A549 (cell line): ENCODE measurements at regions not wholly inside any gene's neighbourhood (a gene's known extent, or its start where the extent isn't known, plus 50 kb on each side); places are given as distances from the start of the nearest gene placed in this dataset.
A peak's percentile ranks its signal among the peaks of the same experiment; 100 is the strongest.

Experiments used
- ATAC-seq, 2 experiments: fragments of 200-7000 bp in 1 of 2; fragments of >200 bp in 1 of 2; cut with Nextera tagmentation in 1 of 2; cut with Tn5 transposase in 1 of 2; 3 replicates each; pipeline versions ENCODE4 v1.8.0 to v1.9.1; 2018 to 2020; ENCODE audit warnings: mild to moderate bottlenecking in 1 of 2, moderate library complexity in 1 of 2
- CTCF ChIA-PET: fragments of 300-600 bp; sonication (Branson Sonifier 250); formaldehyde crosslinking; extraction: SDS; loops from one replicate; lab custom pipeline; 2021; ENCODE audit warnings: antibody characterized with exemption, inconsistent platforms; lab: Yijun Ruan, JAX
- POLR2A ChIA-PET: fragments of 350-600 bp; formaldehyde crosslinking; extraction: SDS; loops from one replicate; lab custom pipeline; 2021; ENCODE audit warnings: antibody characterized with exemption, inconsistent platforms; lab: Yijun Ruan, JAX
- DNase-seq, 2 experiments: peaks; one replicate each; pipeline versions ENCODE4 v3.0.0 to v3.0.0-alpha.2; 2011 to 2016; ENCODE audit warnings: low read depth in 1 of 2, low spot score in 1 of 2
- FAIRE-seq: peaks from 2 replicates; lab custom pipeline; 2011; peaks lifted over from hg19 to GRCh38; lab: Jason Lieb, UNC
- H3K27ac ChIP-seq, 2 experiments: fragments of >200 bp; sonication (Bioruptor Twin); formaldehyde crosslinking; 3 replicates each; pipeline ENCODE4 v1.5.1; 2016 to 2017
- H3K4me1 ChIP-seq: fragments of >200 bp; sonication (Bioruptor Twin); formaldehyde crosslinking; 3 replicates; pipeline ENCODE4 v1.6.1; 2016
- H3K4me2 ChIP-seq: fragments of >200 bp; sonication (Bioruptor Twin); formaldehyde crosslinking; 3 replicates; pipeline ENCODE4 v1.6.1; 2016
- H3K4me3 ChIP-seq: fragments of >200 bp; sonication (Bioruptor Twin); formaldehyde crosslinking; 3 replicates; pipeline ENCODE4 v1.5.1; 2016
- H3K9me3 ChIP-seq: fragments of >200 bp; sonication (Bioruptor Twin); formaldehyde crosslinking; 3 replicates; pipeline ENCODE4 v1.6.1; 2016
- CBX2 ChIP-seq: fragments of 200-600 bp; sonication (generic); IDR thresholded peaks from 2 replicates; pipeline ENCODE4 v1.6.1; 2016; ENCODE audit warnings: low read depth, mild to moderate bottlenecking, borderline replicate concordance
- CBX8 ChIP-seq: fragments of 200-600 bp; sonication (generic); IDR thresholded peaks from 2 replicates; pipeline ENCODE4 v1.6.1; 2016
- CEBPB ChIP-seq, 2 experiments: fragments of >200 bp in 1 of 2; sonication (Bioruptor Twin) in 1 of 2; formaldehyde crosslinking in 1 of 2; IDR thresholded peaks; 2 replicates each; pipeline ENCODE4 v1.6.1; 2012 to 2016
- CHD2 ChIP-seq: fragments of 150-350 bp; IDR thresholded peaks from 2 replicates; pipeline ENCODE4 v1.6.1; 2014; ENCODE audit warnings: low read length; ENCODE audit not compliant: partially characterized antibody
- EP300 ChIP-seq, 2 experiments: fragments of >200 bp; sonication (Bioruptor Twin); formaldehyde crosslinking; IDR thresholded peaks; 2 replicates in 1 of 2; 3 replicates in 1 of 2; pipeline ENCODE4 v1.6.1; 2016 to 2017
- FOSL2 ChIP-seq, 2 experiments: fragments of 450-650 bp in 1 of 2; fragments of >200 bp in 1 of 2; sonication (Bioruptor Twin) in 1 of 2; formaldehyde crosslinking; IDR thresholded peaks; 2 replicates each; pipeline versions ENCODE4 v1.5.0 to v1.6.1; 2016 to 2020; ENCODE audit warnings: mild to moderate bottlenecking in 1 of 2, moderate library complexity in 1 of 2
- JUNB ChIP-seq: fragments of >200 bp; sonication (Bioruptor Twin); formaldehyde crosslinking; IDR thresholded peaks from 2 replicates; pipeline ENCODE4 v1.6.1; 2016
- KDM5A ChIP-seq: fragments of 200-600 bp; sonication (generic); IDR thresholded peaks from 2 replicates; pipeline ENCODE4 v1.6.1; 2016; ENCODE audit warnings: antibody characterized with exemption, mild to moderate bottlenecking
- MAFK ChIP-seq: fragments of 450-650 bp; IDR thresholded peaks from 2 replicates; pipeline ENCODE4 v1.6.1; 2014; ENCODE audit not compliant: partially characterized antibody
- MAZ ChIP-seq: fragments of 150-350 bp; IDR thresholded peaks from 2 replicates; pipeline ENCODE4 v1.6.1; 2014; ENCODE audit warnings: antibody characterized with exemption, low read depth, low read length, borderline replicate concordance
- PHF8 ChIP-seq: fragments of 200-600 bp; sonication (generic); IDR thresholded peaks from 2 replicates; pipeline ENCODE4 v1.6.1; 2016; ENCODE audit warnings: low read depth, mild to moderate bottlenecking, antibody characterized with exemption, moderate library complexity, borderline replicate concordance
- POLR2A ChIP-seq: IDR thresholded peaks from 2 replicates; pipeline ENCODE4 v1.6.1; 2012; ENCODE audit warnings: mild to moderate bottlenecking, low read length
- POLR2AphosphoS2 ChIP-seq: conservative IDR thresholded peaks from 2 replicates; pipeline ENCODE4 v1.6.1; 2012; ENCODE audit warnings: low read length, improper control_type of control experiment, inconsistent platforms
- RARB ChIP-seq: fragments of 250-450 bp; sonication (Bioruptor Pico); IDR thresholded peaks from 2 replicates; pipeline ENCODE4 v1.8.0; 2021; ENCODE audit warnings: mild to moderate bottlenecking, moderate library complexity
- RCOR1 ChIP-seq: fragments of 150-350 bp; IDR thresholded peaks from 2 replicates; pipeline ENCODE4 v1.6.1; 2014; ENCODE audit warnings: antibody characterized with exemption, low read length, low read depth
- SMC3 ChIP-seq: fragments of >200 bp; sonication (Bioruptor Twin); formaldehyde crosslinking; IDR thresholded peaks from 3 replicates; pipeline ENCODE4 v1.6.1; 2018; ENCODE audit warnings: inconsistent platforms
- SREBF2 ChIP-seq: fragments of 450-650 bp; IDR thresholded peaks from 2 replicates; pipeline ENCODE4 v1.6.1; 2014; ENCODE audit warnings: mild to moderate bottlenecking, moderate library complexity
- ZC3H11A ChIP-seq: fragments of 450-650 bp; IDR thresholded peaks from 2 replicates; pipeline ENCODE4 v1.6.1; 2014; ENCODE audit warnings: antibody characterized with exemption, mild to moderate bottlenecking
- ZFP36 ChIP-seq: fragments of 450-650 bp; IDR thresholded peaks from 2 replicates; pipeline ENCODE4 v1.6.1; 2014; ENCODE audit warnings: borderline replicate concordance; ENCODE audit not compliant: partially characterized antibody
- ZSCAN20 ChIP-seq: fragments of 250-450 bp; sonication (Bioruptor Pico); IDR thresholded peaks from 2 replicates; pipeline ENCODE4 v1.8.0; 2022; ENCODE audit warnings: mild to moderate bottlenecking, moderate library complexity
- WGBS: methylation state at CpG from one replicate; pipeline ENCODE4 v1.1.6; 2017; ENCODE audit errors: missing lambda C conversion rate; 5-methylcytosine and 5-hydroxymethylcytosine counted together
- TF ChIP-seq, protein P1 (sequence below): fragments of 150-350 bp; IDR thresholded peaks from 2 replicates; pipeline ENCODE4 v1.6.1; 2014; ENCODE audit warnings: low read depth, mild to moderate bottlenecking, low read length
- TF ChIP-seq, protein P2 (sequence below): fragments of 200-600 bp; sonication (generic); IDR thresholded peaks from 2 replicates; pipeline ENCODE4 v1.6.1; 2016; ENCODE audit warnings: antibody characterized with exemption, mild to moderate bottlenecking, moderate library complexity
- TF ChIP-seq, protein P3 (sequence below): IDR thresholded peaks from 2 replicates; pipeline ENCODE4 v1.6.1; 2012

DNA sequence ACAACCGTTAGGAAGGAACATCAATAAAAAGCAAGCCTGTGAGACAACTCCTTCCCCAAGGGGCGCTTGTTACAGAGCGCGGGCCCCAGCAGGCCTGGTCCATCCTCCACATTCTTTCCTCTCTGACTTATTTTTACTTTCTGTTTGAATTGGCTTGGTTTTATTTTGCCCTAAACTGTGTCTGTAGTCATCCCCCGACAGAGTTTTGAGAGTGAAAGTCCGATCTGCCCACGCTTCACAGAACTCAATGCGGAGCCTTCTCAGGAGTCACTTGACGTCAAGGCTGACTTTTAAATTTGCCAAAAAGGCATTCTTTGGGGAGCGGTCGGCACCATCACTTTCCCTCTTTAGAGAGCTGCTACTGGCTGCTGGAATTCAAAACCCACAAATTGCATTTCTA is 150.1 kb upstream of the KLF6 start:
- Histone ChIP-seq H3K4me2 (no peak overlapping the region), H3K4me3 (no peak overlapping the region), H3K27ac (no peak overlapping the region), H3K9me3 (no peaks in the 10 kb centered on the region), H3K4me1 (no peaks in the 10 kb centered on the region)
- 90% methylated on average over 11 of the region's 11 CpGs for WGBS
- no peak for ATAC-seq
- no peak for DNase-seq
- FAIRE-seq: no peak
- POLR2A ChIA-PET: no interaction called here
- TF ChIP-seq EP300 (IDR thresholded peaks at IDR 0.05) (no peak), ZSCAN20 (CRISPR knock-in tag) (no peak), PHF8 (no peak), FOSL2 (IDR thresholded peaks at IDR 0.05) (no peak), FOSL2 (CRISPR knock-in tag; IDR thresholded peaks at IDR 0.05) (no peak), CBX2 (no peak), ZC3H11A (no peak), CHD2 (no peak), CBX8 (no peak)
- TF ChIP-seq, protein P1, sequence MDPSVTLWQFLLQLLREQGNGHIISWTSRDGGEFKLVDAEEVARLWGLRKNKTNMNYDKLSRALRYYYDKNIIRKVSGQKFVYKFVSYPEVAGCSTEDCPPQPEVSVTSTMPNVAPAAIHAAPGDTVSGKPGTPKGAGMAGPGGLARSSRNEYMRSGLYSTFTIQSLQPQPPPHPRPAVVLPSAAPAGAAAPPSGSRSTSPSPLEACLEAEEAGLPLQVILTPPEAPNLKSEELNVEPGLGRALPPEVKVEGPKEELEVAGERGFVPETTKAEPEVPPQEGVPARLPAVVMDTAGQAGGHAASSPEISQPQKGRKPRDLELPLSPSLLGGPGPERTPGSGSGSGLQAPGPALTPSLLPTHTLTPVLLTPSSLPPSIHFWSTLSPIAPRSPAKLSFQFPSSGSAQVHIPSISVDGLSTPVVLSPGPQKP: no peak
- CTCF ChIA-PET: no interaction called here

DNA sequence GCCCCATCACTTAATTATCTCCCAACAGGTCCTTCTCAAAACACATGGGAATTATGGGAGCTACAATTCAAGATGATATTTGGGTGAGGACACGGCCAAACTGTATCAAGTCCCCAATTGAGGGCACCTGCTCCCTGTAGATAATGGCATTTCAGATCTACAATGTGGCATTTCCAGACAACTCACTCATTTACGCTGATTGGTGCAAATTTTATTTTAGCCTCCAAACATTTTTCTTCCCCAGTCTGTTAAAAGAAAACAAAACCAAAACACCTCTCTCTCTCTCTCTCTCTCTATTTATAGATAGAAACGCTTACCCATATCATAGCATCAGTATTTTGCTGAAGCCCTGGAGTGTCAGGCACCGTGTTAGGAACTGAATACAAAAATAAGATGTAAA is 148.7 kb upstream of the KLF6 start:
- CTCF ChIA-PET: interaction anchor here (1.6 kb wide), 1 partner anchor 10 kb away, joined by 4 read pairs; no protein-coding TSS in a partner anchor

DNA sequence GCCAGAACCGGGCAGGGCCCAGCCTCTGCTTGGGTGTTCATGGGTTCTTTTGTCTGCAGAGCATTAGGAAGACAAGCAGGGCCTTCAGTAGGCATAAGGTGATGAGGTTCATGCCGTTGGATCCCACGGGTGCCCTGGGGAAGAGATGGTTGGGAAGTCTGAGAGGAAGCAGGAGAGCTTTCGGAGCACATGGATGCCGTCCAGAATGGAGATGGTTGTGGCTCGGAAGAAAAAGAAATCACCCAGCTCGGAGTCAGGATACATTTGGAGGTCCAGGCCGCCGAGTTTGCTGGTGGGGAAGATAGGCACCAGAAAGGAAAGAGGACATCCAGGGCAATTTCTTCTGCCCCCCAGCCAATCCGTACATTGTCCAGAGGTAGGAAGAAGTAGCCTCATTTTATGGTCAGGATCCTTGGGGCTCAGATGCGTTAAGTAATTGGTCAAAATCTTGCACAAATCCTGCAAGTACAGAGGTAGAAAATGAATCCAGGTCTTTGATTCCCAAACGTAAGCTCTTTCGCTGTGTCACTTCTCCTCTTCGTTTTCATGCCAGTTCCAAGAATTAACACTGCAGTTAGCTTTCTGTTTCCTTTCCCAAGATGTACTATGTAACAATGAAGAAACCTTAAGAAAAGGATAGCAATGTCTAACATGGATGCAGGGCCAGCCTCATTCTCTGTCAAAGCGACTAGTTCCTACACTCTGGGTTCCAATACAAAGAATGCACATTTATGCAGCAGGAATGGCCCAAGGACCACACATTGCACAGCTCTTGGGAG is 147.8 kb upstream of the KLF6 start:
- ChIA-PET CTCF (interaction anchor here (1.0 to 1.6 kb wide), 2 partner anchors 9 to 42 kb away, joined by 3 to 4 read pairs; no protein-coding TSS in a partner anchor), POLR2A (no interaction called here)
- DNase-seq (no peak), FAIRE-seq (no peak), ATAC-seq (no peak)
- TF ChIP-seq CHD2 (no peak), KDM5A (no peak), ZSCAN20 (CRISPR knock-in tag) (no peak), ZFP36 (no peak), POLR2AphosphoS2 (no peak), POLR2A (no peak), SMC3 (no peak), RCOR1 (no peak), SREBF2 (no peak), JUNB (no peak), EP300 (IDR thresholded peaks at IDR 0.05) (no peak)
- TF ChIP-seq, protein P2, sequence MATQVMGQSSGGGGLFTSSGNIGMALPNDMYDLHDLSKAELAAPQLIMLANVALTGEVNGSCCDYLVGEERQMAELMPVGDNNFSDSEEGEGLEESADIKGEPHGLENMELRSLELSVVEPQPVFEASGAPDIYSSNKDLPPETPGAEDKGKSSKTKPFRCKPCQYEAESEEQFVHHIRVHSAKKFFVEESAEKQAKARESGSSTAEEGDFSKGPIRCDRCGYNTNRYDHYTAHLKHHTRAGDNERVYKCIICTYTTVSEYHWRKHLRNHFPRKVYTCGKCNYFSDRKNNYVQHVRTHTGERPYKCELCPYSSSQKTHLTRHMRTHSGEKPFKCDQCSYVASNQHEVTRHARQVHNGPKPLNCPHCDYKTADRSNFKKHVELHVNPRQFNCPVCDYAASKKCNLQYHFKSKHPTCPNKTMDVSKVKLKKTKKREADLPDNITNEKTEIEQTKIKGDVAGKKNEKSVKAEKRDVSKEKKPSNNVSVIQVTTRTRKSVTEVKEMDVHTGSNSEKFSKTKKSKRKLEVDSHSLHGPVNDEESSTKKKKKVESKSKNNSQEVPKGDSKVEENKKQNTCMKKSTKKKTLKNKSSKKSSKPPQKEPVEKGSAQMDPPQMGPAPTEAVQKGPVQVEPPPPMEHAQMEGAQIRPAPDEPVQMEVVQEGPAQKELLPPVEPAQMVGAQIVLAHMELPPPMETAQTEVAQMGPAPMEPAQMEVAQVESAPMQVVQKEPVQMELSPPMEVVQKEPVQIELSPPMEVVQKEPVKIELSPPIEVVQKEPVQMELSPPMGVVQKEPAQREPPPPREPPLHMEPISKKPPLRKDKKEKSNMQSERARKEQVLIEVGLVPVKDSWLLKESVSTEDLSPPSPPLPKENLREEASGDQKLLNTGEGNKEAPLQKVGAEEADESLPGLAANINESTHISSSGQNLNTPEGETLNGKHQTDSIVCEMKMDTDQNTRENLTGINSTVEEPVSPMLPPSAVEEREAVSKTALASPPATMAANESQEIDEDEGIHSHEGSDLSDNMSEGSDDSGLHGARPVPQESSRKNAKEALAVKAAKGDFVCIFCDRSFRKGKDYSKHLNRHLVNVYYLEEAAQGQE: no peak
- Histone ChIP-seq H3K9me3 (no peaks in the 10 kb centered on the region), H3K4me1 (no peaks in the 10 kb centered on the region), H3K4me3 (no peak overlapping the region), H3K4me2 (no peak overlapping the region), H3K27ac (no peak overlapping the region)
- 81% methylated on average over 15 of the region's 15 CpGs for WGBS

More for the DNA sequence above, 148.7 kb upstream of the KLF6 start:
- Histone ChIP-seq H3K4me2 (no peak overlapping the region), H3K4me3 (no peak overlapping the region), H3K4me1 (no peaks in the 10 kb centered on the region), H3K9me3 (no peaks in the 10 kb centered on the region), H3K27ac (no peak overlapping the region)
- TF ChIP-seq MAZ (no peak), SREBF2 (no peak), RARB (CRISPR knock-in tag) (no peak), CEBPB (IDR thresholded peaks at IDR 0.05) (no peak), RCOR1 (no peak), MAFK (peak; percentile 52)
- TF ChIP-seq, protein P3, sequence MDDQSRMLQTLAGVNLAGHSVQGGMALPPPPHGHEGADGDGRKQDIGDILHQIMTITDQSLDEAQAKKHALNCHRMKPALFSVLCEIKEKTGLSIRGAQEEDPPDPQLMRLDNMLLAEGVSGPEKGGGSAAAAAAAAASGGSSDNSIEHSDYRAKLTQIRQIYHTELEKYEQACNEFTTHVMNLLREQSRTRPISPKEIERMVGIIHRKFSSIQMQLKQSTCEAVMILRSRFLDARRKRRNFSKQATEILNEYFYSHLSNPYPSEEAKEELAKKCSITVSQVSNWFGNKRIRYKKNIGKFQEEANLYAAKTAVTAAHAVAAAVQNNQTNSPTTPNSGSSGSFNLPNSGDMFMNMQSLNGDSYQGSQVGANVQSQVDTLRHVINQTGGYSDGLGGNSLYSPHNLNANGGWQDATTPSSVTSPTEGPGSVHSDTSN: no peak
- ATAC-seq (no peak), FAIRE-seq (no peak), DNase-seq (no peak)
- WGBS: 83% methylated on average over 4 of the region's 4 CpGs
- POLR2A ChIA-PET: no interaction called here
